K562 (cell line): ENCODE measurements at regions not wholly inside any gene's neighbourhood (a gene's known extent, or its start where the extent isn't known, plus 50 kb on each side); places are given as distances from the start of the nearest gene placed in this dataset.

Source experiments
- ATAC-seq: fragments of 200-7000 bp; cut with Tn5 transposase; 3 replicates; pipeline ENCODE4 v1.9.1; 2020; ENCODE audit warnings: moderate library complexity
- BruUV-seq: library from RNA; stranded (reverse); fragments of 400-500 nt; replicated peaks from 2 replicates; lab custom pipeline; 2021; lab: Mats Ljungman, UMichigan
- CTCF ChIA-PET: fragments of 300-600 bp; formaldehyde crosslinking; extraction: SDS; loops from one replicate; lab custom pipeline; 2021; ENCODE audit warnings: low intra/inter-chr PET ratio; lab: Yijun Ruan, JAX
- POLR2A ChIA-PET: fragments of 300-600, 350-650 bp; sonication (Branson Sonifier 250); formaldehyde crosslinking; extraction: SDS; loops from one replicate; lab custom pipeline; 2021; ENCODE audit warnings: antibody characterized with exemption, inconsistent platforms; lab: Yijun Ruan, JAX
- DNase-seq, 4 experiments: peaks; one replicate each; pipeline versions ENCODE4 v3.0.0 to v3.0.0-alpha.2; 2011 to 2018; ENCODE audit warnings: low spot score in 3 of 4, mixed read lengths in 3 of 4; ENCODE audit errors: extremely low read depth in 1 of 4
- FAIRE-seq: peaks from 2 replicates; lab custom pipeline; 2011; peaks lifted over from hg19 to GRCh38; lab: Jason Lieb, UNC
- H2AFZ ChIP-seq: 2 replicates; pipeline ENCODE4 v1.6.0; 2011; ENCODE audit warnings: low read depth, low read length, control low read depth, inconsistent platforms
- H3K27ac ChIP-seq: fragments of 200-600 bp; 3 replicates; pipeline ENCODE4 v1.8.0; 2011; ENCODE audit warnings: low read depth, mild to moderate bottlenecking, control low read depth, inconsistent platforms, low read length, moderate library complexity, mixed read lengths; ENCODE audit errors: extremely low read depth
- H3K27me3 ChIP-seq, 2 experiments: fragments of 300-600 bp in 1 of 2; 2 replicates in 1 of 2; 3 replicates in 1 of 2; pipeline versions ENCODE4 v1.6.0 to v1.8.0; 2011; ENCODE audit warnings: inconsistent platforms in 2 of 2, low read length in 2 of 2, mild to moderate bottlenecking in 1 of 2, mixed read lengths in 1 of 2, moderate library complexity in 1 of 2; ENCODE audit not compliant: control insufficient read depth in 2 of 2, insufficient read depth in 2 of 2
- H3K36me3 ChIP-seq: fragments of 300-600 bp; 3 replicates; pipeline ENCODE4 v1.8.0; 2011; ENCODE audit warnings: mild to moderate bottlenecking, low read length, inconsistent platforms; ENCODE audit not compliant: control insufficient read depth, insufficient read depth
- H3K4me1 ChIP-seq, 2 experiments: fragments of 200-600 bp in 1 of 2; replicated peaks in 1 of 2; 2 replicates in 1 of 2; 3 replicates in 1 of 2; pipeline versions ENCODE4 v1.5.1 to v1.8.0; 2011; ENCODE audit warnings: inconsistent platforms in 2 of 2, low read length in 2 of 2, mild to moderate bottlenecking in 1 of 2, mixed read lengths in 1 of 2, moderate library complexity in 1 of 2; ENCODE audit not compliant: control insufficient read depth in 2 of 2, insufficient read depth in 2 of 2
- H3K4me2 ChIP-seq: 2 replicates; pipeline ENCODE4 v1.6.1; 2011; ENCODE audit warnings: low read length, control low read depth, inconsistent platforms, mixed read lengths; ENCODE audit not compliant: insufficient read depth
- H3K4me3 ChIP-seq: fragments of 200-600 bp; sonication (generic), shearing (Covaris generic); 2 replicates; pipeline ENCODE4 v1.5.1; 2016; ENCODE audit warnings: control low read depth, inconsistent platforms
- H3K79me2 ChIP-seq: fragments of 200-600 bp; 3 replicates; pipeline ENCODE4 v1.8.0; 2011; ENCODE audit warnings: low read length, inconsistent platforms; ENCODE audit not compliant: control insufficient read depth, insufficient read depth
- H3K9ac ChIP-seq, 2 experiments: 2 replicates each; pipeline versions ENCODE4 v1.6.0 to v1.6.1; 2011; ENCODE audit warnings: low read depth in 2 of 2, low read length in 2 of 2, control low read depth in 1 of 2, inconsistent platforms in 1 of 2, mild to moderate bottlenecking in 1 of 2, mixed read lengths in 1 of 2; ENCODE audit not compliant: insufficient read depth in 1 of 2
- H3K9me1 ChIP-seq: one replicate; pipeline ENCODE4 v1.6.0; 2011; ENCODE audit warnings: inconsistent platforms, mild to moderate bottlenecking, low read length, moderate library complexity; ENCODE audit not compliant: control insufficient read depth, insufficient read depth
- H3K9me3 ChIP-seq: replicated peaks from 2 replicates; pipeline ENCODE4 v1.5.1; 2011; ENCODE audit warnings: low read depth, low read length, inconsistent platforms; ENCODE audit not compliant: control insufficient read depth, insufficient read depth
- H4K20me1 ChIP-seq: replicated peaks from 2 replicates; pipeline ENCODE4 v1.6.1; 2011; ENCODE audit warnings: low read length, inconsistent platforms, mixed read lengths; ENCODE audit not compliant: control insufficient read depth, insufficient read depth
- GATAD2B ChIP-seq: fragments of 450-650 bp; IDR thresholded peaks from 2 replicates; pipeline ENCODE4 v1.6.1; 2017; ENCODE audit warnings: mild to moderate bottlenecking, borderline replicate concordance
- HNRNPLL ChIP-seq: fragments of 200-400 bp; formaldehyde crosslinking; IDR thresholded peaks from 2 replicates; pipeline ENCODE4 v1.6.1; 2017; ENCODE audit warnings: low read length, low read depth, mild to moderate bottlenecking; ENCODE audit not compliant: poor library complexity, severe bottlenecking
- NELFE ChIP-seq: IDR thresholded peaks from 2 replicates; pipeline ENCODE4 v1.6.1; 2011; ENCODE audit warnings: mild to moderate bottlenecking; ENCODE audit not compliant: insufficient read depth, insufficient read length
- NFIC ChIP-seq: fragments of 450-650 bp; IDR thresholded peaks from 2 replicates; pipeline ENCODE4 v1.6.1; 2017; ENCODE audit warnings: mild to moderate bottlenecking, inconsistent platforms
- RBM14 ChIP-seq: fragments of 200-400 bp; formaldehyde crosslinking; IDR thresholded peaks from 2 replicates; pipeline ENCODE4 v1.6.1; 2018; ENCODE audit warnings: low read depth, mild to moderate bottlenecking, low read length, moderate library complexity, borderline replicate concordance; ENCODE audit not compliant: insufficient read depth
- RBM34 ChIP-seq: fragments of 200-400 bp; formaldehyde crosslinking; IDR thresholded peaks from 2 replicates; pipeline ENCODE4 v1.6.1; 2018; ENCODE audit warnings: low read length, borderline replicate concordance; ENCODE audit not compliant: insufficient read depth
- SMARCE1 ChIP-seq: fragments of 450-650 bp; IDR thresholded peaks from 2 replicates; pipeline ENCODE4 v1.7.1; 2016; ENCODE audit warnings: mild to moderate bottlenecking
- ZNF354B ChIP-seq: fragments of 250-450 bp; sonication (Bioruptor Pico); IDR thresholded peaks from 2 replicates; pipeline ENCODE4 v1.4.0; 2020
- WGBS: fragments of 100-300 bp; shearing (Covaris generic); methylation state at CpG from one replicate; pipeline ENCODE4 v1.1.6; 2016; ENCODE audit warnings: low coverage, mixed read lengths; ENCODE audit not compliant: insufficient coverage; ENCODE audit errors: missing lambda C conversion rate; 5-methylcytosine and 5-hydroxymethylcytosine counted together
- in situ Hi-C: fragments of 300-500 bp; cut with MboI; formaldehyde crosslinking; loops from 4 replicates; pipeline ENCODE4 v1.15.0; 2018; ENCODE audit warnings: inconsistent platforms, mixed read lengths
- intact Hi-C: fragments of 100-400 bp; cut with micrococcal nuclease; formaldehyde crosslinking; loops from 2 replicates; pipeline ENCODE4 v1.14.2; 2022
- TF ChIP-seq, protein P1 (sequence below): sonication (generic); formaldehyde crosslinking; IDR thresholded peaks from 2 replicates; pipeline ENCODE4 v1.8.0; 2022; ENCODE audit warnings: mild to moderate bottlenecking, missing genetic modification reagents, borderline replicate concordance
- TF ChIP-seq, protein P2 (sequence below): fragments of 450-650 bp; IDR thresholded peaks from 2 replicates; pipeline ENCODE4 v1.6.1; 2016

DNA sequence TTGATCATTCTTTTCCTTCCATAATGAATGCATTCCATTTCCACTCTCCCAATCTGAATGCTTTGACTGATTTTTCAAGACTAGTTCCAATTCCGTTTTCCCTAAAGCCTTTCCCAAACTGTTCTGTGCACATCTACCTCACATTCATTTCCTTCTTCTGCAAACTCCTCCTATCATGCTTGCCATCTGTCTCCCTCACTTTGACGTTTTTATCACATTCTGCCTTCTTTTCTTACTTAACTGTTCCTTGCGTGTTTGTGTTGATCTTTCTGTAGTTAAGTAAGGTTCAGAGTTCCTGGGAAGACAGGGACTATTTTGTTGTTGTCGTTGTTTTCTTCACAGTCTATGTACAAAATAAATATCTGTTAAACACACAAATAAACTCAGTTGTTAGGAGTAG is 179.0 kb downstream of the NXPE2 start:
- Histone ChIP-seq H2AFZ (no peak overlapping the region), H3K27me3 (no peaks in the 10 kb centered on the region), H3K79me2 (no peaks in the 10 kb centered on the region), H3K36me3 (no peaks in the 10 kb centered on the region), H3K4me1 (no peaks in the 10 kb centered on the region), H3K4me2 (no peak overlapping the region)
- FAIRE-seq = no peak
- intact Hi-C loops (no loop called here), in situ Hi-C loops (no loop called here)
- 0% methylated on average over 4 of the region's 4 CpGs for WGBS
- POLR2A ChIA-PET = interaction anchor here (0.7 kb wide), 1 partner anchor 1795 kb away, joined by 3 read pairs; no protein-coding TSS in a partner anchor
- TF ChIP-seq, protein P1, sequence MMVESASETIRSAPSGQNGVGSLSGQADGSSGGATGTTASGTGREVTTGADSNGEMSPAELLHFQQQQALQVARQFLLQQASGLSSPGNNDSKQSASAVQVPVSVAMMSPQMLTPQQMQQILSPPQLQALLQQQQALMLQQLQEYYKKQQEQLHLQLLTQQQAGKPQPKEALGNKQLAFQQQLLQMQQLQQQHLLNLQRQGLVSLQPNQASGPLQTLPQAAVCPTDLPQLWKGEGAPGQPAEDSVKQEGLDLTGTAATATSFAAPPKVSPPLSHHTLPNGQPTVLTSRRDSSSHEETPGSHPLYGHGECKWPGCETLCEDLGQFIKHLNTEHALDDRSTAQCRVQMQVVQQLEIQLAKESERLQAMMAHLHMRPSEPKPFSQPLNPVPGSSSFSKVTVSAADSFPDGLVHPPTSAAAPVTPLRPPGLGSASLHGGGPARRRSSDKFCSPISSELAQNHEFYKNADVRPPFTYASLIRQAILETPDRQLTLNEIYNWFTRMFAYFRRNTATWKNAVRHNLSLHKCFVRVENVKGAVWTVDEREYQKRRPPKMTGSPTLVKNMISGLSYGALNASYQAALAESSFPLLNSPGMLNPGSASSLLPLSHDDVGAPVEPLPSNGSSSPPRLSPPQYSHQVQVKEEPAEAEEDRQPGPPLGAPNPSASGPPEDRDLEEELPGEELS (CRISPR knock-in tag) = no peak
- TF ChIP-seq SMARCE1 (no peak), ZNF354B (no peak), HNRNPLL (no peak), RBM34 (no peak), NELFE (no peak), GATAD2B (no peak), NFIC (no peak), RBM14 (no peak)
- TF ChIP-seq, protein P2, sequence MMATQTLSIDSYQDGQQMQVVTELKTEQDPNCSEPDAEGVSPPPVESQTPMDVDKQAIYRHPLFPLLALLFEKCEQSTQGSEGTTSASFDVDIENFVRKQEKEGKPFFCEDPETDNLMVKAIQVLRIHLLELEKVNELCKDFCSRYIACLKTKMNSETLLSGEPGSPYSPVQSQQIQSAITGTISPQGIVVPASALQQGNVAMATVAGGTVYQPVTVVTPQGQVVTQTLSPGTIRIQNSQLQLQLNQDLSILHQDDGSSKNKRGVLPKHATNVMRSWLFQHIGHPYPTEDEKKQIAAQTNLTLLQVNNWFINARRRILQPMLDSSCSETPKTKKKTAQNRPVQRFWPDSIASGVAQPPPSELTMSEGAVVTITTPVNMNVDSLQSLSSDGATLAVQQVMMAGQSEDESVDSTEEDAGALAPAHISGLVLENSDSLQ = no peak
- TF ChIP-seq, all 486 proteins: peak for 0
- Histone ChIP-seq H3K27ac (no peak overlapping the region), H3K9ac (no peak overlapping the region), H3K9me3 (no peaks in the 10 kb centered on the region), H3K4me3 (no peak overlapping the region), H3K9me1 (no peaks in the 10 kb centered on the region), H4K20me1 (no peaks in the 10 kb centered on the region)
- CTCF ChIA-PET = no interaction called here
- no TSS peak for BruUV-seq
- ATAC-seq = no peak
- DNase-seq = no peak
